ENCODE measurements at regions not wholly inside any gene's neighbourhood (a gene's known extent, or its start where the extent isn't known, plus 50 kb on each side); places are given as distances from the start of the nearest gene placed in this dataset.
A peak's percentile ranks its signal among the peaks of the same experiment; 100 is the strongest.

DNA sequence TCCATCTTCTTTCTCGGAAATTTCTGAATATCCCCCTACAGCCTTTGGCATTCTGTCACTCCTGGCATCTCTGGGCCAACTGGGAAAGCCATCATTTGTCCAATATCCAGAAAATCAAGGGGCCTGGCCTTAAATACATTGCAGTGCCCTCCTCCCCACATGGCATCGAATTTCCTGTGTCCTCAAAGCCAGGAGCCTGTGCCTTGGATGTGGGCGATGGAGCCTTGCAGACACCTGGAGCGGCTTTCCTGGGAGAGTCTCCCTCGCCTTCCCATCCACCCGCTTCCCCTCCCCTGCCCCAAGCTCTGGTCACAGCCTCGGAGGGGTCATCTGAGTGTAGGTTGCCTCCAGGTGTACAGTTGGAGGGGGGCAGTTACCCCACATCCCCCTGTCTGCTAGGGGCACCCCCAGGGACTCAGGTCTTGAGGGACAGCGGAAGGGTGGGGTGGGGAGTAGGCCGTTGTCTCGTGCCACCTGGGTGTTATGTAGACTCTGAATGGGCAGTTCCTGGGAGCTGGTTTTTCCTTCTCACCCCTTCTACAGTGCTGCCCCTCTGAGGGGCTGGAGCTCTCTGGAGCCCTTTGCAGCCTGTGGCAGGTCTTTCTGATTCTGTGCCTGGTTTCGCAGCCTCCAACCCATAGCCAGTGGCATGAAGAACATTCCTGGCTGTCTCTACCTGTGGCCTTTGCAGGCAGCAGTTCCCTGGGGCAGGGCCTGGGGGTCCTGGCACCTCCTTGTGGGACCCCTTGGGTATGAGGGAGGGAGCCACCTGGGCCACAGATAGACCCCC lies 239.8 kb downstream of the SEC14L1 start:
- no peak for DNase-seq

- DNase-seq: no peak
Measured at GRCh38 chr17:77381185-77381700, 240.5 kb downstream of the SEC14L1 start.

- no peak for DNase-seq
Measured at GRCh38 chr17:77381731-77382130, 241.0 kb downstream of the SEC14L1 start.

GRCh38 chr17:77382356-77382911 lies 241.7 kb downstream of the SEC14L1 start:
- no peak for DNase-seq

- DNase-seq: no peak
Measured at GRCh38 chr17:77382966-77383612, 242.3 kb downstream of the SEC14L1 start.

DNA sequence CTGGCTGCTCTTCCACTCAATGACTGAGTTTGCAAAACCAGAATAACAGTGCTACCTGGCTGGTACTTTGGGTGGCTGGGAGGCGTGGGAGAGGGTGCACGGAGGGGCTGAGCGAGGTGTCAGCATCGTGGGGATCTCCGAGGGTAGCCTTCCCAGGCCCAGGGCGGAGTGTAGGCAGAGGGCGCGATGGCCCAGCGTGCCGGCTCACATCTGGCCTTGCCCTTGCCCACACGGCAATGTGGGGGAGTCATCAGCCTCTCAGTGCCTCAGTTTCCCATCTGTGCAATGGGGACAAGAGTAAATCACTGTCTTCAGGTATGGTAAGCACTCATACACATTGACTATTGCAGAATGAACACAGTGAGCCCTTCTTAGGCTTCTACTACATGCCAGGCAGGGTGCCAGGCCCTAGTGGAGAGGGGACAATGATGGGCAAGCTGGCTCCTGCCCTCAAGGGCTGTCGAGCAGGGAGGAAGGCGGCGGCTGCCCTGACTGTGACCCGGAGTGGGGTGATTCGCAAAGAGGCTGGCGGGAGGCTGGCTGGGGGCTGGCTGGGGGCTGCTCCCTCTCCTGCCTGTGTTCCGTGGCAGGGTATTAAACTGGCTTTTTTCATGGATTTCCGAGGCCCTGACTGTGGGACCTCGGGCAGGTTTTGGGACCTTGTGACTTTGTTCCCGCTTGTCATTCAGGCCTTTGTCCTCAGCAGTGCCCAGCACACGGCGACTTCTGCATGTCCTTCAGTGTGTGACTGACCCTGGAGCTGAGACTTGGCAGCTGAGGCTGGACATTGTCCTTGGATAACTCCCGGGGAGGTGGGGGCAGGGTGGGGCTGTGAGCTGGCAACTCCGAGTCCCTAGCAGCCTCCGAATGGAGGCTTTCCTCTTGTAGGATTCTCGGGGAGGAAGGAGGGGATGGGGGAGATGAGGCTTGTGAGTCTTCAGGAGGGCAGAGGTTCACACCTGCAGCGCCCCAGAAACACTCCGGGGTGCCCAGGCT lies 243.1 kb downstream of the SEC14L1 start:
- DNase-seq: no peak

- peak; percentile 46 to 53 for DNase-seq
Measured at GRCh38 chr17:77385750-77386501, 245.2 kb downstream of the SEC14L1 start.

- no peak for DNase-seq
Measured at GRCh38 chr17:77386502-77387192, 245.9 kb downstream of the SEC14L1 start.

DNA sequence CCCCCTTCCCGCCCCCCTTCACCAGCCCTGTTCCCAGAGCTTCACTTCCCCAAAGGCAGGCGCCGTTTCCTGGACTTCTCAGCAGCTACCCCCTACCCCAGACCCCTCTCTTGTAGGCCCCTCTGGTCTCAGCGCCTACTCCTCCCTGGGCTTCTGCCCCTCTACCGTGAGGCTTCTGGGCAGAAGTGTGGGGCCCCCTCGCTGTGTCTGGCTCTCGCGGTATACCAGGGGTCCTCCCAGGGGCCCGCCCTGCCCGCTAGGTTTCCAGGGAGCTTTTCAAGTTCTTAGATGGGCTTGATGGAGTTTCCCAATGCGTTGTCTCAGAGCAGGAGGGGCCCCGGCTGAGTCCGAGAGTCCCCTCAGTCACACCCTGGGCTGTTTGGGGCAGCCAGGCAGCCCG lies 247.1 kb downstream of the SEC14L1 start:
- no peak for DNase-seq

DNA sequence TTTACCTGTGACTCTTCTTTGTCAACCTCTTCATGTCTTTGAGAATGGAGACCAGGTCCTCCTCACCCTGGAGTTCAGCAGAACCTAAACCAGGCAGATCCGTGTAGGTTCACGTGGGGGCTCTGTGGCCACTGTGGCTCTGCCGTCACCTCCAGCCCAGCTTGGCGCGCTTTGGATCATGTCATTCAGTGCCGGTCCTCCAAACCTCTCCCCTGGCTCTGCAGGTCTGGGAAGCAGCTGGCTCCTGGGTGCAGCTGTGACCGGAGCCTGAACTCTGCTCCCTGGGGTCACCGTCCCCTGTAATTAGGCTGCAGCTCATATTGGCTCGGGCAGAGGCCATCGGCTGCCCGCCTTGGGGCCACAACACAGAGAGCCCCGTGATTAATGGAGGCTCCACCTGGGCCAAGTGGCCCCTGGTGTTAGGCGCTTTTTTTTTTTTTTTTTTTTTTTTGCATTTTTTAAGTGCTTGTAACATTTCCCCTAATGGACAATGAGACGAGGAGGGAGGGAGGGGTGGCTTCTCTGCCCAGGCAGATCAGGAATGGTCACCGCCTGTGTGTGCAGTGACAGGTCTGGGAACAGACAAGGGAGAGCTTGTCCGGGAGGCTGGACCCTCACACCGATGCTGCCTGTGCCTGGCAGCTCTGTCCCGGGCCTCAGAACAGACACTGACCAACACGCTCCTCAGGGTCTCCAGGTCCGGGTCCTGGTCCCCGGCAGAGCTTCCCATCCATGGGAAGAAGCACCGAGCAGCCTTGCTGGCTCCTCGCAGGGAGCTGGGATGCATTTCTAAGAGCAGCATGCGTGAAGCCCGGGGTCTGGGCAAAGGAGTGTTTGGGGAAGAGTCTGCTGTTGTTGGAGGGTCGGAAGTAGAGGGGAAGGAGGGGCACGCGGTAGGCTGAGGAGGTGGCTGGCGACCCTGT lies 247.9 kb downstream of the SEC14L1 start:
- DNase-seq: no peak

- no peak for DNase-seq
Measured at GRCh38 chr17:77390870-77391269, 250.1 kb downstream of the SEC14L1 start.

DNA sequence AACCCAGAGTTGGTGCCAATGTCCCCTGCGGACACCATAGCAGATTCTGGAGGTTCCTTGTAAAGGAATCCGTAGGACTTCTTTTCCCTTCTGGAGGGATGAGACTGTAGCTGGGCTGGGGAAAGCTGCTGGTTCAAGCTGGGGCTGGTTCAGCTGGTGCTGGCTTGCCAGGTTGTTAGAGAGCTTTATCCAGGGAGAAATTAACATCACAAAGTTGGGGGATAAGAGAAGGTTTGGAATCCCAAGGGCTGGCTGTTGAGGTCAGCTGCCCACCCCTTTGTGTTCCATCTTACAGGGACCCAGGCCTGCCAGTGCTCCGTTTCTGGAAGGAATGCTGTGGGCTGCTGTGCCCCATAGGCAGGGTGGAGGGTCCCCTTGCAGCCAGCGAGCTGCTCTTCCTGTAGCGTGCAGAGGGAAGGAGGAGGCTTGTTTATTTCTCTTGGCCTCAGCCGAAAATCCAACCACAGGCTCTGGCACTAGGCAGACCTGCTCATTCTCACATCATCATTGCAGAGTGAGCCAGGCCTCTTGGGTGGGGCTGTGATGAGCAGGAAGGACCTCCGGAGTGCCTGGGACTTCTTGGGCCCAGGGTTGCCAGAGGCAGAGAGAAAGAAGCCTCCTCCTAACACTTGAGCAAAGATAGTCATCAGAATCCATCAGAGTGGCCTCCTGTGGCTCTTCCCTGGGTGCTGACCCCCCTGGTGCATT lies 251.1 kb downstream of the SEC14L1 start:
- no peak for DNase-seq

- no peak for DNase-seq
Measured at GRCh38 chr17:77392376-77393273, 251.9 kb downstream of the SEC14L1 start.

DNA sequence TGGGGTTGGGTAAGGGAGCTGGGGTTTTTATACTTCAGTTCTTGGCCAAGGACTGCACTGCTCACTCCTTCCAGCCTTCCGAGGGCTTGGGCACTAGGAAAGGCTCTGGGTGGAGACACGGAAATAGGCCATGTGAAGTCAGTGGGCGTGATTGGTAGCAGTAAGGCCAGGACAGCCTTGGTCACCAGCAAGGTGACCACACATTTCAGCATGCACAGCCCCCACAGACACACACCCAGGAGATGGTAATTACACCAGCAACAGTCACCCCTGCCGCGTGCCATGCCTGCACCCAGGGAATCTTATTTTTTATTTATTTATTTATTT lies 252.5 kb downstream of the SEC14L1 start:
- peak in 1 of 2 donors; percentile 28 for DNase-seq

- DNase-seq: no peak
Measured at GRCh38 chr17:77393867-77394539, 253.2 kb downstream of the SEC14L1 start.

- DNase-seq: no peak
Measured at GRCh38 chr17:77394540-77395295, 253.9 kb downstream of the SEC14L1 start.

- DNase-seq: no peak
Measured at GRCh38 chr17:77395501-77396048, 254.8 kb downstream of the SEC14L1 start.

Measured in inflammatory macrophage (primary cell).